MG63 (cell line): ENCODE measurements at regions not wholly inside any gene's neighbourhood (a gene's known extent, or its start where the extent isn't known, plus 50 kb on each side); places are given as distances from the start of the nearest gene placed in this dataset.

Experiments used
- DNase-seq: peaks from one replicate; pipeline ENCODE4 v3.0.0-alpha.2; 2020
- H3K27me3 ChIP-seq: fragments of 250-450 bp; sonication (Bioruptor Pico); 2 replicates; pipeline ENCODE4 v1.5.1; 2020; ENCODE audit warnings: mild to moderate bottlenecking, moderate library complexity
- H3K36me3 ChIP-seq: fragments of 250-450 bp; sonication (Bioruptor Pico); 2 replicates; pipeline ENCODE4 v1.5.1; 2020; ENCODE audit warnings: mild to moderate bottlenecking, moderate library complexity
- H3K4me3 ChIP-seq: fragments of 250-450 bp; sonication (Bioruptor Pico); 2 replicates; pipeline ENCODE4 v1.5.1; 2020; ENCODE audit warnings: mild to moderate bottlenecking, moderate library complexity
- H3K9me3 ChIP-seq: fragments of 250-450 bp; sonication (Bioruptor Pico); 2 replicates; pipeline ENCODE4 v1.5.1; 2020; ENCODE audit warnings: mild to moderate bottlenecking, moderate library complexity

GRCh38 chr21:37967036-37967435, 50.8 kb upstream of the KCNJ6 start:
- Histone ChIP-seq H3K27me3 (0 out of 2 replicates have a peak, but pooled peaks cover 2% of the 10 kb centered on the region), H3K9me3 (no peaks in the 10 kb centered on the region), H3K36me3 (no peaks in the 10 kb centered on the region), H3K4me3 (no peak overlapping the region)
- no peak for DNase-seq

- no peak overlapping the region for H3K4me3 ChIP-seq
- no peaks in the 10 kb centered on the region for H3K36me3 ChIP-seq
- 0 out of 2 replicates have a peak, but pooled peaks cover 2% of the 10 kb centered on the region for H3K27me3 ChIP-seq
- no peaks in the 10 kb centered on the region for H3K9me3 ChIP-seq
- no peak for DNase-seq
Observed at GRCh38 chr21:37968744-37969143, 52.5 kb upstream of the KCNJ6 start.

DNA sequence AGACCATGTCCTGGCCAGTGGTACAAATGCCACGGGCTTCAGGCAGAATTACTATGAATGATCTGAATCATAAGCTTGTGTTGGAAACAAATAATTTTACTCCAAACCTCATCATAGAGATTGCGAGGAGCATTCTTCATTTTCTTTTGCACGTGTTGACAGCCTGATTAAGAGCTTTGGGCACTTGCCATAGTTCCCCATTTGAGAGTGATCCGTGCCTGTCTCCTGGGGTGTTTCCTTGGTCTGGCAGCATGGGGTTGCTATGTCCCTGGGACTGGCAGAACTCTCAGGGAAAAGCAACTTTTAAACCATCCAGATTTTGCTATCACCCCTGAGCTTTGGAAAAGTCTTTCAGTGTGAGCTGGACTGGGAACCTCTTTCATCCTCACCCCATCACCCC, 54.3 kb upstream of the KCNJ6 start:
- no peaks in the 10 kb centered on the region for H3K9me3 ChIP-seq
- no peak for DNase-seq
- 0 out of 2 replicates have a peak, but pooled peaks cover 2% of the 10 kb centered on the region for H3K27me3 ChIP-seq
- H3K36me3 ChIP-seq, result no peaks in the 10 kb centered on the region
- H3K4me3 ChIP-seq, result no peak overlapping the region

GRCh38 chr21:37971390-37971950, 55.2 kb upstream of the KCNJ6 start:
- no peaks in the 10 kb centered on the region for H3K36me3 ChIP-seq
- no peak overlapping the region for H3K4me3 ChIP-seq
- no peak for DNase-seq
- H3K9me3 ChIP-seq, result no peaks in the 10 kb centered on the region
- 0 out of 2 replicates have a peak, but pooled peaks cover 2% of the 10 kb centered on the region for H3K27me3 ChIP-seq

DNA sequence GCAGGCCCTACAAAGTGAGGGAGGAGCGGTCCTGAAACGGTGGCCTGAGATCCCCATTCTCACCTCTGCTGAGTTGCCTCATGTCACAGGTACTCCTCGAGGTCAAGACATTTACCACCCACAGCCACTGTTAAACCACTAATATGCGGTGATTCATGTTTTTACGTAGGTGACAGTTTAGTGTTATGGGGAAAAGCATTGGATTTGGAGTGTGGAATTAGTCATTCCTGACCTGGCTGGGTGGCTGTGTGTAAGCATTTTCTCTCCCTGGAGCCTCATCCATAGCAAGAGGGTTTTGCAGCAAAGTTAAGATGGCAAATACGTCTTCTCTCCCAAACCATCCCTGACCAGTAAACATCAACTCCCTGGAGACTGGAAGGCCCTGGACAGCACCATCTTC, 57.8 kb upstream of the KCNJ6 start:
- Histone ChIP-seq H3K36me3 (no peaks in the 10 kb centered on the region), H3K4me3 (no peak overlapping the region), H3K27me3 (peaks cover 2% of the 10 kb centered on the region; the same call in 1 of the 2 replicates), H3K9me3 (no peaks in the 10 kb centered on the region)
- no peak for DNase-seq

GRCh38 chr21:37982496-37983318, 66.5 kb upstream of the KCNJ6 start:
- Histone ChIP-seq H3K4me3 (no peak overlapping the region), H3K9me3 (no peaks in the 10 kb centered on the region), H3K36me3 (no peaks in the 10 kb centered on the region), H3K27me3 (peaks cover 4% of the 10 kb centered on the region)
- no peak for DNase-seq

GRCh38 chr21:37983336-37984095, 67.3 kb upstream of the KCNJ6 start:
- peaks cover 4% of the 10 kb centered on the region for H3K27me3 ChIP-seq
- H3K36me3 ChIP-seq, result no peaks in the 10 kb centered on the region
- H3K9me3 ChIP-seq, result no peaks in the 10 kb centered on the region
- H3K4me3 ChIP-seq, result no peak overlapping the region
- no peak for DNase-seq

- Histone ChIP-seq H3K4me3 (no peak overlapping the region), H3K27me3 (peaks cover 4% of the 10 kb centered on the region), H3K36me3 (no peaks in the 10 kb centered on the region), H3K9me3 (no peaks in the 10 kb centered on the region)
- no peak for DNase-seq
Observed at GRCh38 chr21:37984416-37984815, 68.2 kb upstream of the KCNJ6 start.

DNA sequence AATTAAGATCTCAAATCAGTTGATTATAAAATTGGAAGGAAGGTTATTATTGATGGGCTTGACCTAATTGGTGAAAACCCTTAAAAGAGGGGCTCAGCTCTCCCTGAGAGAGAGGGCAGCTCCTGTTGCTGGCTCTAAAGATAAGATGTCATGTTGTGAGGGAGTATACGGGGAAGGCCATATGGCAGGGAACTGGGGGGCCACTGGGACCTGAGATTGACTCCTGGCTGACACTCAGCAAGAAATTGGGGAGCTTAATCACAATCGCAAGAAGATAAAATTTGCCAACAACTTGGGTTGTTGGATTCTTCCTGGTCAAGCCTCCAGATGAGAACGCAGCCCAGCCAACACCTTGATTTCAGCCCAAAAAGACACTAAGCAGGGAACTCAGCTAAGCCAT, 69.7 kb upstream of the KCNJ6 start:
- H3K27me3 ChIP-seq, result peaks cover 4% of the 10 kb centered on the region

GRCh38 chr21:37986751-37987399, 70.6 kb upstream of the KCNJ6 start:
- Histone ChIP-seq H3K36me3 (no peaks in the 10 kb centered on the region), H3K4me3 (no peak overlapping the region), H3K27me3 (peaks cover 4% of the 10 kb centered on the region), H3K9me3 (no peaks in the 10 kb centered on the region)
- no peak for DNase-seq

More for the DNA sequence above, 69.7 kb upstream of the KCNJ6 start:
- Histone ChIP-seq H3K4me3 (no peak overlapping the region), H3K9me3 (no peaks in the 10 kb centered on the region), H3K36me3 (no peaks in the 10 kb centered on the region)
- DNase-seq, result no peak

GRCh38 chr21:37987668-37988067, 71.4 kb upstream of the KCNJ6 start:
- Histone ChIP-seq H3K4me3 (no peak overlapping the region), H3K36me3 (no peaks in the 10 kb centered on the region), H3K9me3 (no peaks in the 10 kb centered on the region), H3K27me3 (peaks cover 4% of the 10 kb centered on the region)
- no peak for DNase-seq

DNA sequence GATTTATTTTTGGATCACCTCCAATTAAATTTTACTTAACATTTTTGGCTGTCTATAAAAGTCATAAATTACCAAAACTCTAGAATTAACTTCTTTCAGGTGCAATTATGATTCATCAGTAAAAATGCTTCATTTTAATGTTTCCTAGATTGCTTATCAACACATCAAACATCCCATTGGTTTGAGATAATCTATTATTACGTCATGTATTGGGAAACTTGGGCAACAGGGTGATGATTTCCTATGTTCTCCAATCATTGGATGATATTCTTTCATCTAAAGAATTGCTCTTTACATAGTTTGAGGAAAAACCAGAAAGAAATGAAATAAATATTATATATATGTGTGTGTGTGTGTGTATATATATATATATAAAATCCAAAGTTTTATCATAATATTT, 76.8 kb upstream of the KCNJ6 start:
- Histone ChIP-seq H3K9me3 (no peaks in the 10 kb centered on the region), H3K27me3 (no peaks in the 10 kb centered on the region), H3K36me3 (no peaks in the 10 kb centered on the region), H3K4me3 (no peak overlapping the region)
- no peak for DNase-seq

DNA sequence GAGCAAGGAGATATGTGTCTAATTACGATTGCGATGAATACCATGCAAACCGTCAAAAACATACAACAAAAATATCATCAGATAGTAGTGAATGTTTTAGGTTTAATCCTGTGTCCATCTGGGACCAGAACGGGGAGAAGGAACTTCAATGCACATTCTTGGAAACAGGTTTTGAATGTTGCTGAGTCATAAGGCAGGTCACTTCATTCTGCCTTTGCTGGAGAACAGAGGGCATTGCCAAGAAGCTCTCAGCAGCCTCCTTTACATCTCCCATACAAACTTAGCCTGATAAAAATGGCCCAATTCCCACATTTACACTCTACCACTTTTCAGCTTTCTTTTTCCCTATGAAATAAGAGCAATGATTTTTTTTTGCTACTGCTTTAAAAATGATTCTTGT, 78.0 kb upstream of the KCNJ6 start:
- no peaks in the 10 kb centered on the region for H3K27me3 ChIP-seq
- no peak for DNase-seq

GRCh38 chr21:38012672-38013071, 96.4 kb upstream of the KCNJ6 start:
- H3K27me3 ChIP-seq, result no peaks in the 10 kb centered on the region; the same call in 1 of the 2 replicates
- H3K9me3 ChIP-seq, result no peaks in the 10 kb centered on the region
- no peak overlapping the region for H3K4me3 ChIP-seq
- H3K36me3 ChIP-seq, result no peaks in the 10 kb centered on the region
- DNase-seq, result no peak

More for the DNA sequence above, 78.0 kb upstream of the KCNJ6 start:
- H3K4me3 ChIP-seq, result no peak overlapping the region
- no peaks in the 10 kb centered on the region for H3K9me3 ChIP-seq
- no peaks in the 10 kb centered on the region for H3K36me3 ChIP-seq

DNA sequence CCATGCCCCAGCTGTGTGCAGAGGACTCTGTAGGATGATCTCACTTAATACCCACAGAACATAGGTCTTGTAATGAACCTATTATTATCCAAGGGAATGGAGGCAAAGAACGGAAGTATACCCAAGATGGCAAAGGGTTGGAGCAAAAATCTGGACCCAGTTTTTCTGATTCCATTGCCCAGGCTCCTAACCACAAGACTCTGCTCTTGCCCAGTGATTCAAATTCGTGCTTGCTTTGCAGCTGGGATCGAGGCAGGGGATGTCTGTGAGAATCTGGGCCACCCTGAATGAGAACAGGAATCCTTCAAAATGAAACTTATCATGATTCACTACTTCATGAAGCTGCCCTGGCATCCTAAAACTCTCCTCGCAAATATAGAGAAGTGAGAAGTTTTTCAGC, 97.5 kb upstream of the KCNJ6 start:
- H3K4me3 ChIP-seq, result no peak overlapping the region
- no peak for DNase-seq
- no peaks in the 10 kb centered on the region for H3K36me3 ChIP-seq
- no peaks in the 10 kb centered on the region; the same call in 1 of the 2 replicates for H3K27me3 ChIP-seq
- no peaks in the 10 kb centered on the region for H3K9me3 ChIP-seq

DNA sequence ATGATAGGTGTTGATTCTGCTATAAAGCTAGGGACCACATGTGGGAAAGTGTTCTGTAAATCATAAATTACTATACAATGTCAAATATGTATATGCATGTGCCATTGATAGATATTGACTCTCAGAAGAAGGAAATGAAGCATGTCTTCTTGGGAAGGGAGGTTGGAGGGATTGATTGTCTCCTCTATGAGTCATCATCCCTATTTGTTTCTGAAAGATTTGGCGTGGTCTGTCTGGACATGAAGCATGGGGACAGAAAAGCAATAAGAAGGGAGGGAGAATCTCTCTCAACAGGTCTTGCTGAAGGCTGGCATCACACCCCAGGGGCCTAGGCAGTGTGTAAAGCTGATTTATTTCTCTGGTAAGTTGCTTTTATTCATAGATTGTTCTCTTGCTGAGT, 98.0 kb upstream of the KCNJ6 start:
- H3K9me3 ChIP-seq, result no peaks in the 10 kb centered on the region
- DNase-seq, result no peak
- H3K36me3 ChIP-seq, result no peaks in the 10 kb centered on the region
- H3K4me3 ChIP-seq, result no peak overlapping the region
- no peaks in the 10 kb centered on the region; the same call in 1 of the 2 replicates for H3K27me3 ChIP-seq
